Liver (tissue), 3 donors: ENCODE measurements at regions not wholly inside any gene's neighbourhood (a gene's known extent, or its start where the extent isn't known, plus 50 kb on each side); places are given as distances from the start of the nearest gene placed in this dataset.

ENCODE experiments used
- ATF3 ChIP-seq: IDR thresholded peaks from 2 replicates; pipeline ENCODE4 v1.6.1; 2016; ENCODE audit warnings: antibody characterized with exemption
- CTCF ChIP-seq: fragments of 150-350 bp; IDR thresholded peaks from 2 replicates; pipeline ENCODE4 v1.5.1; 2017; ENCODE audit warnings: improper control_type of control experiment, low read depth, low read length; ENCODE audit not compliant: missing input control
- EGR1 ChIP-seq, 2 donors: IDR thresholded peaks; 2 replicates each; pipeline ENCODE4 v1.6.1; 2016 to 2018; ENCODE audit warnings: antibody characterized with exemption in 2 of 2, low read depth in 2 of 2
- FOXA1 ChIP-seq: IDR thresholded peaks from 2 replicates; pipeline ENCODE4 v1.6.1; 2016; ENCODE audit warnings: antibody characterized with exemption
- JUND ChIP-seq, 2 donors: IDR thresholded peaks; 2 replicates each; pipeline ENCODE4 v1.6.1; 2016; ENCODE audit warnings: antibody characterized with exemption in 2 of 2
- REST ChIP-seq: IDR thresholded peaks from 2 replicates; pipeline ENCODE4 v1.6.1; 2016; ENCODE audit warnings: antibody characterized with exemption, mild to moderate bottlenecking
- SP1 ChIP-seq: IDR thresholded peaks from 2 replicates; pipeline ENCODE4 v1.6.1; 2018; ENCODE audit warnings: antibody characterized with exemption, mild to moderate bottlenecking
- TAF1 ChIP-seq: conservative IDR thresholded peaks from 2 replicates; pipeline ENCODE4 v1.6.1; 2016; ENCODE audit warnings: antibody characterized with exemption, mild to moderate bottlenecking
- donor health status: healthy.
- donor health status: healthy.

GRCh38 chr5:27830546-27830945, 792.2 kb upstream of the CDH9 start:
- TF ChIP-seq CTCF, result no peak
- no peak for TF ChIP-seq ATF3
- TF ChIP-seq SP1, result no peak
- TF ChIP-seq EGR1 (IDR thresholded peaks at IDR 0.05; ENCODE audit: low read depth in 2 of 2), result no peak
- no peak for TF ChIP-seq REST
- no peak for TF ChIP-seq JUND (IDR thresholded peaks at IDR 0.05)
- TF ChIP-seq FOXA1, result no peak
- no peak for TF ChIP-seq TAF1
